T-helper 9 cell (primary cell): ENCODE measurements at regions not wholly inside any gene's neighbourhood (a gene's known extent, or its start where the extent isn't known, plus 50 kb on each side); places are given as distances from the start of the nearest gene placed in this dataset.

Source experiments
- DNase-seq: peaks from one replicate; pipeline ENCODE4 v3.0.0-alpha.2; 2020

DNA sequence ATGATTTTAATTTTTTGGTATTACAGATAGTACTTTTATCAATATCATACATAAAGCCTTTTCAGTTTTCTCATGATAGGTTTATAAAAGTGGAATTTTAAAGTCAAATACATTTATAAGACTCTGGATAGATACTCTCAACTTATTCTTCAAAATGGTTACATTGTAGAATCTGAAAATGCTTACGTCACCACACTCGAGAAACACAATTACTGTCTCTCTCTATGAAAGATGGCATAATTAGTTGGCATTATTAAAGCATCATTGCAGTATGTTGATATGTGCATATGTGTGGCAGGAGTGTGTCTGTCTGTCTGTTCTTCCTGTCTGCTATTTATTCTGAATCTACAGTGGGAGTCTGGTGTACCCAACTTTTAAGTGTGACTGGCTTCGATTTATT, 397.1 kb downstream of the SNAPC1 start:
- DNase-seq, result no peak

DNA sequence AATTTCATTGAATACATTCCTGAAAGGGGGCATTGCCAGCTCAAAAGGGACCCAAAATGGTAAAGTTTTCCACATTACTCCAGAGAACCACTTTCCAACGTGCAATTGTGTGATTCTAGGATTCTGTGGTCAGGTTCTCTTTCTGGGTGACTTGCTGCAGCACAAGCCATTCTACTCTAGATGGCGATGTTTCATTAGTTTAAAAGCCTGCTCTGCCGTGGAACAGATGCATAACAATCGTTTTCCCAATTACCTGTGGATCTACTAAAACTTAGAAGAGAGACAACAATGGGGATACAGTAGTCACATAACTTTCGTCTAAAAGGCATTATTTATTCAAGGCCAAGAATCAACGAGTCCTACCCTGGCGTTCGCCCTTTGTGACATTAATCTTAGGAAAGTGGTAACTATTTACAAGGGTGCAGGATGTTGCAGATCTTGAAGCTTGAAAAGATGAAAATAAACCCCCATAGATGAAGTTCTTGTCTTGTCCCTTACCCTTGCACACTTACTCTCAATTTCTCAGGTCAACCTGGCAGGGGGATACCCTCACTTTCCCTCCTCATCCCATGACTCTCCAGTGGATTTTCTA, 400.9 kb downstream of the SNAPC1 start:
- no peak for DNase-seq

DNA sequence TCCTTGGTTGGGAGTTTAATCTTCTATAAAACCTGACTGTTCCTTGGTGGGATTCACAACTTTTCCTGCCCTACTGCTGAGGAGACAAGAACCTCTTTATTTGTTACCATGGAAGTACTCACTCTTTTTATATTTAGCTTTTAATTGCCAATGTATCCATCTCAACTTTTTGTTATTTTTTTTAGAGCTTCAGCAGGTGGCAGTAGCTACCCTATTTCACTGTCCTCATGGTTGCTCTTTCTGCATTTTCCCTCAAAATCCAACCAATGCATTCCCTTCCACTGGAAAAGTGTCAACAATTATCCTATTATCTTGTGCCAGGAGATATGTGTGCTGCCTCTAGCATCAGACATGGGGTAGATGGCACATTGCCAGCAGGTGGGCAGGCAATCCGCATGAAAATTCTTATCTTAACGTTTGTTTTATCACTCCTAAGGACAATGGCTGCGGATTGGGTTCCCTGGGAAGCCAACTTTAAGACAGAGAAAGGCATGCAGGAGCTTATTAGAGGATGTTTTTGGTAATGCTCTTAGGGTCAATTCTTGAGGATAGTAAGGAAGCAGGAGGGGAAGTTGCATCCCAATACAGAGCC, 406.4 kb downstream of the SNAPC1 start:
- no peak for DNase-seq

DNA sequence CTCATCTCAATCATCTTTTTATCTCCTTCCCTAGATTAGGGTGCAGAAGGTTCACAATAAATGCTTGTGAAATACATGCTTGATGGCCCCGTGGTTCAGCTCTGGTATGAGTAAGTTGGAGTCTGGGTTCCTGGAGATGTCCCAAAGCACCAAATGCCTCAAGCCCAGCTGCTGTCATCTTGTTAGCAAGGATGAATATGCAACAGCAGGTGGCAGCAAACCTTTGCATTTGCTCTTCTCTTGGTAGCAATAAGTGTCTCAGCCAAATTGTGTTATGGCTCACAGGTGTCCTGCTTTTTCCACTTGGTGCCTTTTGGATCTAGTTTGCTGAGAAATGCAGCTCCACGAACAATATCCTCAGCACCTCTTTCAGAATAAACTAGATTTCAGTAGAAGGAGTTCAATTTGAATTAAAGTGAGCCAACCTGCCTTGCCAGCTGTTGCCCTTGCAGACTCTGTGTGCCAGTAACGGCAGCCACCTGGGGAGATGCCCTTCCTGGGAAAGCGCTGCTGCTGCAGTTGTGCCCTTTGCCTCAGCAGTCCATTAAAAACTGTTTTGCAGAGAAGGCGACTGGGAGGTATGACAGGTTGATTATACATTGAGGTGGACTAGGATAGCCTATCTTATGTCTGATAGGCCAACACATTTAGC, 417.3 kb downstream of the SNAPC1 start:
- DNase-seq, result no peak

DNA sequence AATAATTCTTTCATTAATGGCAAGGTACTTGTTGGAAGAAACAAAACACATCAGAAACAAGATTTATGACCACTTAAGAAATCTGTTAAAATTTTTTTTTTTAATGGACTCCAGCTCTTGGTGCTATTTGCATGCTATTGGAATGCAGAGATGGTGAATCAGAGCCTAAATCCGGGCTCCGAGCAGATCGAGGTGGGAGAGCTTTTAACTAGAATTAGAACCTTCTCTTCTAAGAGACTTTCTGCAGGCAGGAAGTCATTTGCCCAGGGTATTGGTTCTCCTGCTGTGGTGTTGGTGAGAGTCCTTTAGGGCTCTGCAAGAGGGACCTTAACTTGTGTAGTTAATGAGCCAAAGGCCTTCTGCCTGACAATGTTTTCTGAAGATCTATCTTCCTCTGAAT, 419.4 kb downstream of the SNAPC1 start:
- no peak for DNase-seq

DNA sequence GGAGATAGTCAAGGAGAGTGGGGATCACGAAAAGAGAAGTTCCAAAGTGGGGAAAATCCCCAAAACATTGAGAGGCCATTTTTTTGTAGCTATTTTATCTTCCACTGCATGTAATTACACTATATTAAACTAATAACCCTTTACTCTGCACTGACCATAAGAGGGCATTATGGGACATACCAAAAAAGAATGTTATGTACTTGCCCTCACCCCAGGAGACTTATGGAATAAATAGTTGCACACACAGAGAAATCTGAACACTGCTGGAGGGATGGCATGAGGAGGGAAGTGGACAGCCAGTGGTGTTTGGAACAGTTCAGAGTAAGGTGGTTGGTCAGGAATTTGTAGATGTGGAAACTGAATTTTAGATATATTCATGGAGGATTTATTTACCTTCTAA, 422.9 kb downstream of the SNAPC1 start:
- no peak for DNase-seq

DNA sequence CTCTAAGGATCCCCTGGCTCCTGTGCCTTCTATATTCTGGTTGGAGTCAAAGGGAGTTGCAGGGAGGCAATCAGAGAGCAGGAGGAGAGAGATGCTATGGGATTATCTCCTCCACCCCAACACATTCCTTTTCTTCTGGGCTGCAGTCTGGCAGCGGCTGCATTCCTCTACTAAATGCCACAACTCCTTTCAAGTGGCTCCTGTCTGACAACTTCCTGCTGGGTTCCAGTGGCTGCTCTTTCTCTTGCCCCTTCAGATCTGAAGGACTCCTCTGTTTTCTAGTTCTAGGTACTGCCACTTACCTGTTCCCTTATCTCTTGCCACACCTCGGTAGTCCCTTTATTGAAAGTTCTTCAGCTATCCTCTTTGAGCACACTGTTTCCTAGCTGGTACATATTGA, 425.0 kb downstream of the SNAPC1 start:
- no peak for DNase-seq

DNA sequence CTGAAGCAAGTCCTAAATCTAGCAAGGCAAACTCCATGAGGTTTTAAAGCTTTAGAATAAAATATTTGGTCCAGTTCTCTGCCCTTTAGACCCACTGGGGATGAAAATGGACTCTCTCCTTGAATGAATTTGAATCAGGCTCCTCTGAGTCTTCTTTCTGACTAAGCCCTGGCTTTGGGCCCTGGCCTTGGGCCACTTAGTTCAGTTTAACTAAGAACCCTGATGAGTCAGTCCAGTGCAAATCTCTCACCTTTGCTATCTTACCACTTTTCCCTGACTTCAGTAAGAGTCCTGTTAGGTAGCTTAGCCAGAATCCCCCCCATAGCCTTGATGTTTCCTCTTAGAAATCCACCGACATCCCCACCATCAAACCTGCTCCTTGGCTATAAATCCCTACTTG, 427.5 kb downstream of the SNAPC1 start:
- DNase-seq, result no peak

DNA sequence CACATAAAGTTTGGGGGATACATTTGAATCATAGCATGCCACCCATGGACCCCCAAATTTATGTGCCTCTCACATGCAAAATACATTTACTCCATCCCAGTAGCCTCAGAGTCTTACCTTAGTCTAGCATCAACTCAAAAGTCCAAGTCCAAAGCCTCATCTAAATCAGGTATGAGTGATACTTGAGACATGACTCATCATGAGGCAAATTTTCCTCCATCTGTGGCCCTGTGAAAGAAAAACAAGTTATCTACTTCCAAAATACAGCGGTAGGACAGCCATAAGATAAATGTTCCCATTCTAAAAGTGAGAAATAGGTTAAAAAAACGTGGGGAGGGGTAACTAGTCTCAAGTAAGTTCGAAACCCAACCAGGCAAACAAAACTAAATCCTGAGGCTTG, 444.2 kb downstream of the SNAPC1 start:
- no peak for DNase-seq

DNA sequence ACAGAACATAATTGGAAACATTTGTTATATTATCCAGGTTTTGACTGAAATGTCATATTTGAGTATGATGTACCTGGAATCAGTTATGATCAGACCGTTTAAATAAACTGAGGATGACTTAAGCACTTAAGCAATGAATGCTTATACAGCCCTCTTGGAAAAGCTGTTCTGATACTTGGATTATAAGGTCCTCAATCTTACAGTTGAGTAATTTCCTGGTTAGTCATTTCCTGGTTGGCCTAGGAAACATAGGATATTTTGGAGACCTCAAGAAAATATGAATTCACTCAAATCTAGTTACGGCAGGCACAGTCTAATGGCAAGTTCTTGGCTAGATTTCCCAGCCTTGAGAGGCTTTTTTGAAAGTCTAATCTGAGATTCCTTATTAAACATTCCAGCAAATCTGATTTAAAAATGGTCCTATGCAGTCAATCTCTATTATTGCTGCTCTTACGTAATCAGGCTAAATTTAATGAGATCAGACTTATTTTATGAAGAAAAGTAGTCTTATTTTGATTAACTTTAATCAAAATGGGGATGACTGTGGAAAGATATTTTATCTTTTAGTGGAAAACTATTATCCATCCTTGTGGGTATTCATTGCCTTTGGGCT, 447.2 kb downstream of the SNAPC1 start:
- DNase-seq, result no peak

DNA sequence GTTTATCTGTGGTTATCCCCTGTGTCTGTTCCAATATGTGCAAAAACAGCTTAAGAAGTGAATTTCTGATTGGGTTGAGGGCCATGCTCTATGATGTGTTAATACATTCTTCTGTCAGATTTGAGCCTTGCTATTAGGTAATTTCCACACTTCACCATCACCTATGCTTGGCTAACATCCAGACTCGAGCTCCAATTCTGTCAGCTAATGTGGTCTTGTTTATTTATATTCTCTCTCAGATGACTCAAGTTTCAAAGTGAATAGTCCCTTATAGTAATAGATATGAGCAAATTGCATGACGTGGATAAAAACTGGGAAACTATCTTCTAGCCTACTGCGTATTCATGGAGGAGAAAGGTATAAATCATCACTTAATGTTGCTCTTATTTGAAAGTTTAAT, 451.3 kb downstream of the SNAPC1 start:
- DNase-seq, result no peak

DNA sequence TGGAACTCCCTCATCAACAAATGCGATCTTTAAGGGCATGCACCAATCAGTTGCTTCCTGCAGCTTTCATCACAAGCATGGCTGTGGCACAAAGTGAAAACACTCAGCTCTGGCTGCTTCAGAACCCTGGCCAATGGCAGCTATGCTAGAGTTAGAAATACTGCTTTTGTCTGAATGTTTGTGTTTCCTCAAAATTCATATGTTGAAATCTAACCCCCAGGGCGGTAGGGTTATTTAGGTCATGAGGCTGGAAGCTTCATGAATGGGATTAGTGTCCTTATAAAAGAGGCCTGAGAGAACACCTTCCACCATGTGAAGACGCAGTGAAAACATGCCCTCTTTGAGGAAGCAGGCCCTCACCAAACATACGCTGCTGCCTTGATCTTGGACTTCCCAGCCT, 453.9 kb downstream of the SNAPC1 start:
- DNase-seq, result no peak

DNA sequence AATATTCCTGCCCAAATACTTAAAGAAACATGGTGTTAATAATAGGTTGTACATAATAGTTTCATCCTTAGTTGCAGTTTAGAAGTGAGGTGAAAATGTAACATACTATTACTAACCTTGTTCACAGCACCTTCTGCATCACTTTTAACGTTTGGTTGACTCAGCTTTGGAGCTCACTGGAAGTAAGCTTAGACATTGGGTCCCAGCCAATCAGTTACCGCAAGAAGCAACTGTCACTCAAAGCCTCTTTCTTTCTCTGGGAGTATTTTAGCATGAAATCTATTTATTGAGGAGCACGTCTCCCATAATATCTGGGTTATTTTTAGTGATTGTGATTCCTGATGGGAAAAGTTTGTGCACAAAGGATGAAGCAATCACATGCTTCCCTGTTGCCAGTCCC, 472.6 kb downstream of the SNAPC1 start:
- DNase-seq, result no peak

DNA sequence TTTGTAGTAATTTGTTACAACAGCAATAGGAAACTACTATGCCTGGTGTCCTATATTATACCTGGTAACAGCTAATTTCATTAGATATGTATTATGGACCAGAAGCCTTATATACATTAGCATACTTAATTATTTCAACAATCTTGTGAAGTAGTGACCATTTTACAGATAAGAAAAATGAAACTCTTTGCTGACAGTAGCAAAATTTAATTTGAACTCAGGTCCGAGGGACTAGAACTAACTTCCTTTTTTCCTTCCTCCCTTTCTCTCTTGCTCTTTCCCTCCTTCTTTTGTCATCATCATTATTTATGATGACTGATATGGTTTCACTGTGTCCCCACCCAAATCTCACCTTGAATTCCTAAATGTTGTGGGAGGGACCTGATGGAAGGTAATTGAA, 482.0 kb downstream of the SNAPC1 start:
- no peak for DNase-seq

DNA sequence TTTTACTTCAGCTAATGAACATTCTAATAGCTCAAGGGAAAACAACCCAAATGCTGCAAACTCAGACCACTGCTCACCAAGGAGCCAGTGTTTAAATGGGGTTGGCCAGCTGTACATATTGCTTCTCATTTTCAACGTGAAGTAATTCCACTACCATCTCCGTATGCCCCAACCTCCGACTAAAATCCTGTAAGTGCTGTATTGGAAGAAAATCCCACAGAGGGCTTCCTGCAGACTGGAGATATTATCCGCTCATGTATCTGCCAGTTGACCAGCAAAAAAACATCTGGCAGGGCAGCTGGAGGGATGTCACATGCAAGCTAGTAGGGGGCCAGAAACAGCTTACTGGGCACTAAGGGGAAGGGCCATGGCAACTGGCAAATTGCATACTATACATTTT, 485.0 kb downstream of the SNAPC1 start:
- DNase-seq, result no peak

DNA sequence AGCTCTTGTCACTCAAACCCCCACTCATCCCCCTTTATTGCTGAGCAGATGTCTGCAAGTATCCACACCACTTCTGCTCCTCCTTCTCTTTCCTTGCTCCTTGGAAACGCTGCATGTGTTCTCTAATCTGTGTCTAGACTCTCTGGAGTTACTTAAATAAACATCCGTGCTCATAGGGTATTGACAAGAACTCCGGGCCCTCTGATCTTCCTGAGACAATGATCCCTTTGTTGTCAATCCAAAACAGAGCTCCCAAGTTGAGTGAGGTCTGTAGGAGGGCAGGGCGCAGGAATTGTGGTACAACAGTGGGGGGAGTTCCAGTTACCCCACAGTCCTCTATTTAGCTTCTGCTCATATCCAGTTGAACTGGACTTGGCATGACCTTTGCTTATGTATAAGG, 489.0 kb downstream of the SNAPC1 start:
- no peak for DNase-seq

DNA sequence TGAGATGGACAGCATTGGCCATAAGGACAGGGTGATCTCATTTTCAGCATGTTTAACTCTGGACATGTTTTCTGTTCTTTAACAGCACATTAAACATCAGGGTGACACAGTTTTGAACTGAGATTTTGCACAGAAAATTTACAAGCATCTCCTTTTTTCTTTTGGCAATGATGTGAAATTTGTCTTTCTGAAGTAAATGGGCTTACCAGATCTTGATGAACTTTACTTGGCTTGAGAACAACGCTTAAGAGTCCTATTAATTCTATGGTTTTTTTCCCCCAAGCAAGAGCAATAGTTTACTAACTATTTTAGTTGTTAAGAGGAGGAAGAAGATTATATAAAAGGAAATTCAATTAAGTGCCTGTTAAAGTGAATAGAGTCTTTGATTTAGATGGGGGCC, 491.0 kb downstream of the SNAPC1 start:
- DNase-seq, result no peak

DNA sequence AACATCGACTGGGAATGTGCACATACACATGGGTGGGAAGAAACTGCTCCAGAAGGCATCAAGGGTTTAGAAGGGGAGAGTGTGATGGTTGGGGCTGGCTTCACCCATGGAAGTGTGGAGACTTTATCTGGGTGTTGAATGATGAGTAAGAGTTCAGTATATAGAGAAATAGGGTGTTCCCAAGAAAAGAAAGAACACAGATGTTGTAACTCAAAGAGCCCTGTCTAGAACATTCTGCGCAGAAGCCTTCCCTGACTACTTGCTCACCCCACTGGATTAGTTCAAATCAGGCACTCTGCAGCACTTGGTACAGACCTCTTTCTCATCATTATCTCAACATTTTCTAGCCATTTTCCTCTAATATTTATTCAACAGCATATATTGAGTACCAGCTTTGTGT, 491.7 kb downstream of the SNAPC1 start:
- no peak for DNase-seq

DNA sequence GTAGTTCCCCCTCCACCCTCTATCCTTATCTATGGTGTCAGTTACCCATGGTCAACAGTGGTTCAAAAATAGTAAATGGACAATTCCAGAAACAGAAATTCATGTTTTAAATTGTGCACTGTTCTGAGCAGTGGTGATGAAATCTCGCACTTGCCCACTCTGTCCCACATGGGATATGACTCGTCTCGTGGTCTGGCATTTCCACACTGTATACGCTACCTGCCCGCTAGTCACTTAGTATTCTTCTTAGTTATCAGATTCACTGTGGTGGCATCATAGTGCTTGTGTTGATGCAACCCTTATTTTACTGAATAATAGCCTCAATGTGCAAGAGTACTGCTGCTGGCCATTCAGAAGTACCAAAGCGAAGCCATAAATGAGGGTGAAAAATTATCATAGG, 507.0 kb downstream of the SNAPC1 start:
- DNase-seq, result no peak

DNA sequence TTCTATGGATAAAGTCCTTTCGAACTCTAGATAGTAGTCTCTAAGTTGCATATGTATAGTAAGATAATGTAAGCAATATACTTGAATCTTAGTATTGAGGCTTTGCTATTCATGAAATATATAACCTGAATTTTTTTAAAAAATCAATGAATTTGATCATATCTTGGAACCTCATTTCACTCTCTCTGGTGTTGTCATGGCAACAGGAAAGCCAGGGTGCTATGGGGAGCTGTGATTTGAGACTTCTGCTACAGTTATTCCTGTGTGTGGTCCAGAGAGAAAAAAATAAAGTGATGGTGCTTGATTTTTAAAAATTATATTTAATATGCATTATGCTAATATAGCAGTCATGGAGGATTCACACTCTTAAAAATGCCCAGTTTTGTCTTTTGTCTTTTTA, 508.0 kb downstream of the SNAPC1 start:
- DNase-seq, result no peak

DNA sequence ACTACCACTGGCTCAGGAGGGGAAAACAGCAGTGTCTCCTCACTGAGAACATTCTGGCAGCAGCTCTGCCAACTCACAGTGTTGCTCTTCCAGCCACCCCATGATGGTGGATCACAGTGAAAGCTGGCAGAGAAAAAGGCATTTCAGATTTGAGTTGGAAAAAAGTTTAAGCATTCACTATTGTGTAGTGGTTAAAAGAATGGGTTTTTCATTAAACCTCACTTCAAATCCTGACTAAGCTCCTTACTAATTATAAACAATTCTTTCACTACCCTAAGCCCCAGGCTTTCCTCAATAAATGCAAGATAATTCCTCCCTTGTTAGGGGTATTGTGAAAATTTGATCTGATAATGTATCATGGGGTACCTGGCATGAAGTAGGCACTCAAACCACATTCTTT, 518.1 kb downstream of the SNAPC1 start:
- no peak for DNase-seq

DNA sequence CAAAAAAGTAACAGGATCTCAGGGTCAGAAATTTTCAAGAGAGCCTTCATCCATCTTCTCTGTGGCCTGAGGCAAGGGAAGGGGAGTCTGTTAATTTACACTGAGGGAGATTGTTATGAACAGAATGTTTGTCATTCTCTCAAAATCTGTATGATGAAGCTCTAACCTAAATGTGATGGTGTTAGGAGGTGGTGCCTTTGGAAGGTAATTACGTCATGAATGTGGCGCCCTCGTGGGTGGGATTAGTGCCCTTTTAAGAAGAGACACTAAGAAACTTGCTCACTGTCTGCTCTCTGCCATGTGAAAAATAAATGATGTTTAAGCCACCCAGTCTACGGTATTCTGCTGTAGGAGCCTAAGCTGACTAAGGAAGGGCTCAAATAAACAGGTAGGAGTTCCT, 521.6 kb downstream of the SNAPC1 start:
- DNase-seq, result no peak

DNA sequence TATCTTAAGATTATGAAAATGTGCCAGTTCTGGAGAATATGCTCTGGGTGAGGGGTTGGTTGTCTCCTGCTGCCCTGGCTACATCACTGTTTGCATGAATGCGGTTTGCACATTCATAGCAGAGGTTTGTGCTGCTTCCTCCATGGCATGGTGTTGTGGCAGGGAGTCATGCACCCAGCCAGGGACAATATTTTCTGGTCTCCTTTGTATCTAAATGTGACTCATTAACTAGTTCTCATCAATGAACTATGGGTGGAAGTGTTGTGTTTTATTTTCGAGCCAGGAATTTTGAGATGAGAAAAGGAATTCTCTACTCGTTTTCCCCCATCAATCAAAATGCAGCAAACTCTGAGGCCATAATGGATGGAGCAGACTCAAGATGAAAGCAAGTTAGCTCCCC, 527.3 kb downstream of the SNAPC1 start:
- DNase-seq, result no peak

DNA sequence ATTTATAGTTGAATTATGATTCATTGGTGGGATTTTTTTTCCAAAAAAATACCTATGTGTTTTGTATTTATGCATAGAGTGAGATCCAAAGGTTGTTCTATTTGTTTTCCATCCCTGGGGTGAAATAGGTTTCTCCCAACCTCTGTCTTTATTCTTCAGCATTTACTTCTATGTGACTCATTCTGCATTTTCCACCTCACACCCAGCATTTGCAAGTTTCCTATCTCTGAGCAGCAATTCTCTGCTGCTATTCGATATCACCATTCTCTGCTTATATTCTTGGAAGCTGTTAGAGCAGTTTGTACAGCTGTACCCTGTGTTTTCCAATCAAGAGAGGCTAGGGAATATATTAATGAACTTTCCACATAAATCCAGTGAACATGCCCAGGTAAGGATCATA, 538.9 kb downstream of the SNAPC1 start:
- DNase-seq, result no peak

DNA sequence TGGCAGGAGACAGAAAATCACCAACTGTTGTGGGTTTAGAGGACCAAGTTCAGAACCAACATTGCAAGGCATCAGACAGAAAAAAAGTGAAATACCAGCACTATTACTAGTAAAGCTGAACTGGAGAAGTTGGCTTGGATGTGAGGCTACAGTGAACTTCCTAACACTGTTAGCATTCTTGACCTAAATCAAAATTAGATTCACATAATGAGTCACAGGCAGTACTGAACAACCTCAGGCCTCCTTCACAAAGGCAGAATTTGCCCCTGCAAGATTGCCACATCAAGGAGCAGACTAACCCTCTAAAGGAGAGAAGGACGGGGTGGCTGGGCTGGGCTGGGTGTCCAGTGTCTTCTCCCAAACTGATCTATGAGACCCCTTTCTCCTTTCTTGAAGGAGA, 539.7 kb downstream of the SNAPC1 start:
- no peak for DNase-seq
